SK-N-SH treated with all-trans-retinoic acid at 6 μM for 48 hours (cell line): ENCODE measurements at regions not wholly inside any gene's neighbourhood (a gene's known extent, or its start where the extent isn't known, plus 50 kb on each side); places are given as distances from the start of the nearest gene placed in this dataset.
A peak's percentile ranks its signal among the peaks of the same experiment; 100 is the strongest.

ENCODE experiments used
- ATAC-seq: fragments of 200-7000 bp; cut with Tn5 transposase; 3 replicates; pipeline ENCODE4 v1.9.1; 2020; ENCODE audit warnings: mild to moderate bottlenecking, moderate library complexity
- ARNTL ChIP-seq: fragments of 450-650 bp; formaldehyde crosslinking; IDR thresholded peaks from 2 replicates; pipeline ENCODE4 v1.5.0; 2020; ENCODE audit warnings: low read depth, mild to moderate bottlenecking, moderate library complexity, borderline replicate concordance
- CSDC2 ChIP-seq: fragments of 250-450 bp; sonication (Bioruptor Pico); IDR thresholded peaks from 2 replicates; pipeline ENCODE4 v1.5.0; 2020; ENCODE audit warnings: mild to moderate bottlenecking, moderate library complexity
- GLIS3 ChIP-seq: fragments of 250-450 bp; sonication (Bioruptor Pico); IDR thresholded peaks from 2 replicates; pipeline ENCODE4 v1.5.0; 2020; ENCODE audit warnings: mild to moderate bottlenecking, moderate library complexity
- OSR1 ChIP-seq: fragments of 250-450 bp; sonication (Bioruptor Pico); IDR thresholded peaks from 2 replicates; pipeline ENCODE4 v1.8.0; 2022; ENCODE audit warnings: moderate library complexity, mild to moderate bottlenecking, inconsistent platforms
- POU6F1 ChIP-seq: fragments of 250-450 bp; sonication (Bioruptor Pico); IDR thresholded peaks from 2 replicates; pipeline ENCODE4 v1.8.0; 2021; ENCODE audit warnings: low read depth, mild to moderate bottlenecking, moderate library complexity, borderline replicate concordance
- PPARA ChIP-seq: fragments of 250-450 bp; sonication (Bioruptor Pico); IDR thresholded peaks from 2 replicates; pipeline ENCODE4 v1.5.0; 2020; ENCODE audit warnings: mild to moderate bottlenecking, borderline replicate concordance
- RARB ChIP-seq: fragments of 250-450 bp; sonication (Bioruptor Pico); IDR thresholded peaks from 2 replicates; pipeline ENCODE4 v1.8.0; 2021; ENCODE audit warnings: mild to moderate bottlenecking, moderate library complexity
- TCF4 ChIP-seq: fragments of 250-450 bp; sonication (Bioruptor Pico); IDR thresholded peaks from 2 replicates; pipeline ENCODE4 v1.8.0; 2021; ENCODE audit warnings: mild to moderate bottlenecking, moderate library complexity, borderline replicate concordance
- TOX ChIP-seq: fragments of 250-450 bp; sonication (Bioruptor Pico); IDR thresholded peaks from 2 replicates; pipeline ENCODE4 v1.8.0; 2021; ENCODE audit warnings: mild to moderate bottlenecking, moderate library complexity, borderline replicate concordance
- TSHZ2 ChIP-seq: fragments of 250-450 bp; sonication (Bioruptor Pico); IDR thresholded peaks from 2 replicates; pipeline ENCODE4 v1.5.0; 2020; ENCODE audit warnings: mild to moderate bottlenecking, moderate library complexity
- ZC3H10 ChIP-seq: fragments of 250-450 bp; sonication (Bioruptor Pico); IDR thresholded peaks from 2 replicates; pipeline ENCODE4 v1.5.1; 2021; ENCODE audit warnings: mild to moderate bottlenecking, moderate library complexity
- ZFP3 ChIP-seq: fragments of 250-450 bp; sonication (Bioruptor Pico); IDR thresholded peaks from 2 replicates; pipeline ENCODE4 v1.5.0; 2020; ENCODE audit warnings: mild to moderate bottlenecking, moderate library complexity
- ZNF8 ChIP-seq: fragments of 450-650 bp; formaldehyde crosslinking; IDR thresholded peaks from 2 replicates; pipeline ENCODE4 v1.5.0; 2020; ENCODE audit warnings: mild to moderate bottlenecking, moderate library complexity
- TF ChIP-seq, protein P1 (sequence below): fragments of 250-450 bp; sonication (Bioruptor Pico); IDR thresholded peaks from 2 replicates; pipeline ENCODE4 v1.5.1; 2021; ENCODE audit warnings: mild to moderate bottlenecking, moderate library complexity
- TF ChIP-seq, protein P2 (sequence below): fragments of 250-450 bp; sonication (Bioruptor Pico); IDR thresholded peaks from 2 replicates; pipeline ENCODE4 v1.8.0; 2020; ENCODE audit warnings: mild to moderate bottlenecking, moderate library complexity, borderline replicate concordance

DNA sequence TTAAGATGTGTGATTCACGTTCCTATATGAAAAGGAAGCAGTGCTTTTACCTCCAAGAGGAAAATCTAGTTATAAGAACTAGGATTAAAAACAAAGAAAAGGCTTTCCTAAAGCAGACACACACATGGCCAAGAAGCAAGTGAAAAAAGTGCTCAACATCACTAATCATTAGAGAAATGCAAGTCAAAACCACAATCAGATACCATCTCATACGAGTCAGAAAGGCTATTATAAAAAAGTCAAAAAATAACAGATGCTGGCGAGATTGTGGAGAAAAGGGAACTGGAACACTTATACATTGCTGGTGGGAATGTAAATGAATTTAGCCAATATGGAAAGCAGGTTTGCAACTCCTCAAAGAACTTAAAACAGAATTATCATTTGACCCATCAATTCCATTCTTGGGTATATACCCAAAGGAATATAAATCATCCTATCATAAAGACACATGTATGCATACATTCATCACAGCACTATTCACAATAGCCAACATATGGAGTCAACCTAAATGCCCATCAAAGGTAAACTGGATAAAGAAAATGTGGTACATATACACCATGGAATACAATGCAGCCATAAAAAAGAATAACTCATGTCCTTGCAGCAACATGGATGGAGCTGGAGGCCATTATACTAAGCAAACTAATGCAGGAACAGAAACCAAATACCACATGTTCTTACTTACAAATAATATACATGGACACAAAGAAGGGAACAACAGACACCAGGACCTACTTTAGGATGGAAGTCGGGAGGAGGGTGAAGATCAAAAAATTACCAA lies 285.3 kb downstream of the RAD51AP2 start:
- no peak for ATAC-seq
- no peak for TF ChIP-seq ZFP3 (CRISPR knock-in tag)
- TF ChIP-seq ZNF8 = peak; percentile 80

GRCh38 chr2:17231394-17231965 lies 286.8 kb downstream of the RAD51AP2 start:
- ATAC-seq = no peak
- TF ChIP-seq ZFP3 (CRISPR knock-in tag) = no peak
- no peak for TF ChIP-seq OSR1 (CRISPR knock-in tag)
- no peak for TF ChIP-seq TSHZ2 (CRISPR knock-in tag)
- no peak for TF ChIP-seq POU6F1 (CRISPR knock-in tag)
- TF ChIP-seq, protein P1, sequence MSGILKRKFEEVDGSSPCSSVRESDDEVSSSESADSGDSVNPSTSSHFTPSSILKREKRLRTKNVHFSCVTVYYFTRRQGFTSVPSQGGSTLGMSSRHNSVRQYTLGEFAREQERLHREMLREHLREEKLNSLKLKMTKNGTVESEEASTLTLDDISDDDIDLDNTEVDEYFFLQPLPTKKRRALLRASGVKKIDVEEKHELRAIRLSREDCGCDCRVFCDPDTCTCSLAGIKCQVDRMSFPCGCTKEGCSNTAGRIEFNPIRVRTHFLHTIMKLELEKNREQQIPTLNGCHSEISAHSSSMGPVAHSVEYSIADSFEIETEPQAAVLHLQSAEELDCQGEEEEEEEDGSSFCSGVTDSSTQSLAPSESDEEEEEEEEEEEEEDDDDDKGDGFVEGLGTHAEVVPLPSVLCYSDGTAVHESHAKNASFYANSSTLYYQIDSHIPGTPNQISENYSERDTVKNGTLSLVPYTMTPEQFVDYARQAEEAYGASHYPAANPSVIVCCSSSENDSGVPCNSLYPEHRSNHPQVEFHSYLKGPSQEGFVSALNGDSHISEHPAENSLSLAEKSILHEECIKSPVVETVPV = no peak
- no peak for TF ChIP-seq PPARA
- no peak for TF ChIP-seq RARB (CRISPR knock-in tag)
- no peak for TF ChIP-seq ZC3H10
- no peak for TF ChIP-seq ZNF8
- TF ChIP-seq ARNTL (CRISPR knock-in tag) = no peak
- no peak for TF ChIP-seq TCF4 (CRISPR knock-in tag)
- no peak for TF ChIP-seq TOX (CRISPR knock-in tag)
- TF ChIP-seq CSDC2 = no peak
- no peak for TF ChIP-seq GLIS3 (CRISPR knock-in tag)

GRCh38 chr2:17229414-17229813 lies 288.8 kb downstream of the RAD51AP2 start:
- no peak for ATAC-seq
- TF ChIP-seq TSHZ2 (CRISPR knock-in tag) (0 out of 2 replicates have a peak, but pooled peaks have one; percentile 38), CSDC2 (no peak), TCF4 (CRISPR knock-in tag) (peak; percentile 64; the same call in 1 of the 2 replicates)
- TF ChIP-seq, all 23 proteins: peak for 2

DNA sequence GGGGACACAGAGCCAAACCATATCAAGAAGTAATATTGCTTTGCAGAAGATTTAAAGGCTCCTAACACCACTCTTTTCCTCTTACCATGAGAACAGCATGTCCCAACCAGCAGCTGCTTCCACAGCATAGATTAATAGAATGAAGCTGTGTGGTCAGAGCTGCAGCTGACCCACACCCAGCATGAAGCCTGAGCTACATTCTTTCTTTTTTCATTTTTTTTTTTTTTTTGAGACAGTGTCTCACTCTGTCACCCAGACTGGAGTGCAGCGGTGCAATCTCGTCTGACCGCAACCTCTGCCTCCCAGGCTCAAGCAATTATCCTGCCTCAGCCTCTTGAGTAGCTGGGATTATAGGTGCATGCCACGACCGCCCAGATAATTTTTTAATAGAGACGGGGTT lies 289.8 kb downstream of the RAD51AP2 start:
- ATAC-seq = no peak
- TF ChIP-seq, protein P1 = no peak
- TF ChIP-seq, protein P2, sequence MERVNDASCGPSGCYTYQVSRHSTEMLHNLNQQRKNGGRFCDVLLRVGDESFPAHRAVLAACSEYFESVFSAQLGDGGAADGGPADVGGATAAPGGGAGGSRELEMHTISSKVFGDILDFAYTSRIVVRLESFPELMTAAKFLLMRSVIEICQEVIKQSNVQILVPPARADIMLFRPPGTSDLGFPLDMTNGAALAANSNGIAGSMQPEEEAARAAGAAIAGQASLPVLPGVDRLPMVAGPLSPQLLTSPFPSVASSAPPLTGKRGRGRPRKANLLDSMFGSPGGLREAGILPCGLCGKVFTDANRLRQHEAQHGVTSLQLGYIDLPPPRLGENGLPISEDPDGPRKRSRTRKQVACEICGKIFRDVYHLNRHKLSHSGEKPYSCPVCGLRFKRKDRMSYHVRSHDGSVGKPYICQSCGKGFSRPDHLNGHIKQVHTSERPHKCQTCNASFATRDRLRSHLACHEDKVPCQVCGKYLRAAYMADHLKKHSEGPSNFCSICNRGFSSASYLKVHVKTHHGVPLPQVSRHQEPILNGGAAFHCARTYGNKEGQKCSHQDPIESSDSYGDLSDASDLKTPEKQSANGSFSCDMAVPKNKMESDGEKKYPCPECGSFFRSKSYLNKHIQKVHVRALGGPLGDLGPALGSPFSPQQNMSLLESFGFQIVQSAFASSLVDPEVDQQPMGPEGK (CRISPR knock-in tag) = no peak
- TF ChIP-seq, all 23 proteins: peak for 0
